ENCODE measurements at regions not wholly inside any gene's neighbourhood (a gene's known extent, or its start where the extent isn't known, plus 50 kb on each side); places are given as distances from the start of the nearest gene placed in this dataset.

DNA sequence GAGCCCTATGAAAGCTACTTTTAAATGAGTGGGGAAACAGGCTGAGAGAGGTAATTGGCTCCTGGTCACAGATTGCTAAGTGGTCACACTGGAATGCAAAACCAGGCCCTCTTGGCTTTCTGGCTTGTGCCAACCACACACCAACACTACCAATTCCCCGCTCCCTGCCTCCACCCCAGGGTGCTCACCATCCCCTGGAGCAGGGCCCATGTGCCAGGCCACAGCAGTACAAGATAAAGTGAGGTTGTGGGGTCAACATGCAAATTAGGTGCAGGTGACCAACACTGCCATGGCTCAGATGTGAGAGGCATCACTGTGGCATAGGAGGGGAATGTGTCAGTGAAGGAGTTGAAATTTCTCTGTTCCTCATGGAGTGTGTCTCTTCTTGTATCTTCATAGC lies 312.5 kb downstream of the MYCN start:
- 100% methylated on average over 1 of the region's 1 CpG; no CpG with 5 or more reads in 9 of the 10 experiments for WGBS, 10 experiments
- Histone ChIP-seq H3K4me1 (replicated peaks in 1 of 2) (peaks cover 0 to 4% of the 10 kb centered on the region in 2 donors), H3K4me3 (no peak overlapping the region), H3K27ac (no peak overlapping the region)
- in situ Hi-C loops (cut with MboI; ENCODE audit: low pct_unique_long_range_greater_than_20kb in 2 of 9, low sequenced_read_pairs in 9 of 9, unreplicated experiment in 9 of 9): no loop called here
- no peak for ATAC-seq (replicated peaks in 6 of 8)

- Histone ChIP-seq H3K4me1 (replicated peaks in 1 of 2) (peaks cover 0 to 4% of the 10 kb centered on the region in 2 donors), H3K27ac (no peak overlapping the region), H3K4me3 (no peak overlapping the region)
- ATAC-seq (replicated peaks in 6 of 8): peak in 1 of 8 experiments; percentile 19
- in situ Hi-C loops (cut with MboI; ENCODE audit: low pct_unique_long_range_greater_than_20kb in 2 of 9, low sequenced_read_pairs in 9 of 9, unreplicated experiment in 9 of 9): no loop called here
- 41 to 100% (median 87%) methylated on average over 1 to 9 of the region's 9 CpGs; no CpG with 5 or more reads in 2 of the 10 experiments for WGBS, 10 experiments
Observed at GRCh38 chr2:16252251-16252650, 311.9 kb downstream of the MYCN start.

- no peak overlapping the region for H3K4me3 ChIP-seq
- 5 to 100% (median 67%) methylated on average over 1 to 6 of the region's 8 CpGs; no CpG with 5 or more reads in 3 of the 10 experiments for WGBS, 10 experiments
Observed at GRCh38 chr2:16251511-16252225, 311.3 kb downstream of the MYCN start.

DNA sequence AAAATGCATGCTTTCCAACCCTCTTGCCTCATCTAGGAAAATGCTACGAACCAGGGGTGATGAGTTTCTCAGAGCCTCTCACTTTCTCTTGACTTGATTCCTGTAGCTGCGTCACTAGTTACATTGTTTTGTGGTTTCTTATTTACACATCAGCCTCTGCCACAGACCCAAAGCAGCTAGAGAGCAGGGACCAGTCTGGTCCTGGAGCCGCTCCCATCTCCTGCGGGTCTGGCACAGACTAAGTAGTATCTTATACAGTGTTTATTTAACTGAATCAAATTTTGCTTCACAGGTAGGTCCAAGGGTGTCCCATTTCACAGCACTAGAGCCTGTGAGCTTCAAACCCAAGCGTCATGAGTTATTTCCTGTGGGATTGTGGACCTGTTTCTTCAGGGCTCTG lies 310.5 kb downstream of the MYCN start:
- WGBS, 10 experiments: 0 to 100% (median 92%) methylated on average over 1 to 4 of the region's 5 CpGs; no CpG with 5 or more reads in 2 of the 10 experiments
- in situ Hi-C loops (cut with MboI; ENCODE audit: low pct_unique_long_range_greater_than_20kb in 2 of 9, low sequenced_read_pairs in 9 of 9, unreplicated experiment in 9 of 9): no loop called here

More at GRCh38 chr2:16251511-16252225, 311.3 kb downstream of the MYCN start:
- in situ Hi-C loops (cut with MboI; ENCODE audit: low pct_unique_long_range_greater_than_20kb in 2 of 9, low sequenced_read_pairs in 9 of 9, unreplicated experiment in 9 of 9): no loop called here
- Histone ChIP-seq H3K27ac (no peak overlapping the region), H3K4me1 (replicated peaks in 1 of 2) (peaks cover 0 to 4% of the 10 kb centered on the region in 2 donors)
- ATAC-seq (replicated peaks in 6 of 8): peak in 1 of 8 experiments; percentile 88

GRCh38 chr2:16250466-16250865 lies 310.1 kb downstream of the MYCN start:
- H3K27ac ChIP-seq: no peak overlapping the region
- WGBS, 10 experiments: 25 to 100% (median 90%) methylated on average over 1 to 6 of the region's 8 CpGs; no CpG with 5 or more reads in 1 of the 10 experiments
- H3K4me3 ChIP-seq: no peak overlapping the region
- in situ Hi-C loops (cut with MboI; ENCODE audit: low pct_unique_long_range_greater_than_20kb in 2 of 9, low sequenced_read_pairs in 9 of 9, unreplicated experiment in 9 of 9): no loop called here
- ATAC-seq (replicated peaks in 6 of 8): no peak
- peaks cover 0 to 4% of the 10 kb centered on the region in 2 donors for H3K4me1 ChIP-seq (replicated peaks in 1 of 2)

More for the DNA sequence above, 310.5 kb downstream of the MYCN start:
- no peak for ATAC-seq (replicated peaks in 6 of 8)
- Histone ChIP-seq H3K4me1 (replicated peaks in 1 of 2) (peaks cover 0 to 4% of the 10 kb centered on the region in 2 donors), H3K27ac (no peak overlapping the region), H3K4me3 (no peak overlapping the region)

GRCh38 chr2:16250056-16250425 lies 309.7 kb downstream of the MYCN start:
- in situ Hi-C loops (cut with MboI; ENCODE audit: low pct_unique_long_range_greater_than_20kb in 2 of 9, low sequenced_read_pairs in 9 of 9, unreplicated experiment in 9 of 9): no loop called here
- Histone ChIP-seq H3K4me1 (replicated peaks in 1 of 2) (peaks cover 0 to 4% of the 10 kb centered on the region in 2 donors), H3K27ac (no peak overlapping the region), H3K4me3 (no peak overlapping the region)
- no peak for ATAC-seq (replicated peaks in 6 of 8)
- 80% methylated on average over 1 of the region's 1 CpG; no CpG with 5 or more reads in 9 of the 10 experiments for WGBS, 10 experiments

- in situ Hi-C loops (cut with MboI; ENCODE audit: low pct_unique_long_range_greater_than_20kb in 2 of 9, low sequenced_read_pairs in 9 of 9, unreplicated experiment in 9 of 9): no loop called here
- WGBS, 10 experiments: 16 to 78% (median 48%) methylated on average over 1 to 12 of the region's 22 CpGs; no CpG with 5 or more reads in 4 of the 10 experiments
- no peak for ATAC-seq (replicated peaks in 6 of 8)
- no peak overlapping the region for H3K27ac ChIP-seq
- no peak overlapping the region for H3K4me3 ChIP-seq
- H3K4me1 ChIP-seq (replicated peaks in 1 of 2): peaks cover 0 to 4% of the 10 kb centered on the region in 2 donors
Observed at GRCh38 chr2:16249246-16250055, 309.1 kb downstream of the MYCN start.

GRCh38 chr2:16248571-16249105 lies 308.3 kb downstream of the MYCN start:
- Histone ChIP-seq H3K4me1 (replicated peaks in 1 of 2) (peaks cover 0 to 4% of the 10 kb centered on the region in 2 donors), H3K27ac (no peak overlapping the region), H3K4me3 (no peak overlapping the region)
- in situ Hi-C loops (cut with MboI; ENCODE audit: low pct_unique_long_range_greater_than_20kb in 2 of 9, low sequenced_read_pairs in 9 of 9, unreplicated experiment in 9 of 9): no loop called here
- no peak for ATAC-seq (replicated peaks in 6 of 8)
- 0 to 100% (median 86%) methylated on average over 1 to 4 of the region's 5 CpGs; no CpG with 5 or more reads in 1 of the 10 experiments for WGBS, 10 experiments

- H3K27ac ChIP-seq: no peak overlapping the region
- peaks cover 0 to 4% of the 10 kb centered on the region in 2 donors for H3K4me1 ChIP-seq (replicated peaks in 1 of 2)
- ATAC-seq (replicated peaks in 6 of 8): no peak
- H3K4me3 ChIP-seq: no peak overlapping the region
- in situ Hi-C loops (cut with MboI; ENCODE audit: low pct_unique_long_range_greater_than_20kb in 2 of 9, low sequenced_read_pairs in 9 of 9, unreplicated experiment in 9 of 9): no loop called here
- 0 to 100% (median 80%) methylated on average over 1 to 4 of the region's 5 CpGs; no CpG with 5 or more reads in 5 of the 10 experiments for WGBS, 10 experiments
Observed at GRCh38 chr2:16247326-16248122, 307.2 kb downstream of the MYCN start.

GRCh38 chr2:16246911-16247310 lies 306.6 kb downstream of the MYCN start:
- ATAC-seq (replicated peaks in 6 of 8): no peak
- H3K4me1 ChIP-seq (replicated peaks in 1 of 2): peaks cover 0 to 3% of the 10 kb centered on the region in 2 donors
- in situ Hi-C loops (cut with MboI; ENCODE audit: low pct_unique_long_range_greater_than_20kb in 2 of 9, low sequenced_read_pairs in 9 of 9, unreplicated experiment in 9 of 9): no loop called here
- H3K4me3 ChIP-seq: no peak overlapping the region
- WGBS, 10 experiments: 54 to 97% (median 87%) methylated on average over 3 to 6 of the region's 7 CpGs; no CpG with 5 or more reads in 5 of the 10 experiments
- H3K27ac ChIP-seq: no peak overlapping the region

DNA sequence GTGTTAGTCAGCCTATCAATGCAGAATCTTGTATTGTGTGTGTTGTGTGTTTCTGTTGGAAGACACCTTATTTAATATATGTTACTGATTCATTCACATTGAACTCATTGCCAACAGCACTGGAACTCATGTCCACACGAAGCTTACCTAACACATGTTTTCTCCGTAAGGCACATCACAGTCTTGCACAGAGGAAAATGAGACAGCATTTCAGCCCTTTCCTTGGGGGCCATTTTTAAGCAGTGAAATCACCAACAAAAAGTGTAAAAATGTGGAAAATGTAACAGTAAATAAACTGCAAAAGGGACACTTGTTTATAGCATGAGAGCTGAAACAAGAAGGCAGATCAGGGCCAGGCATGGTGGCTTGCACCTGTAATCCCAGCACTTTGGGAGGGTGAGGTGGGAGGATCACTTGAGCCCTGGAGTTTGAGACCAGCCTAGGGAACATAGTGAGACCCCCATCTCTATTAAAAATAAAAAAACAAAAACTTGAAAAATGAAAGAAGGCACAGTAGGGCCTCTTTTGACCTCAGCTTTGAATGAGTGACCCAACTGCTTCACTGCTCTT lies 306.0 kb downstream of the MYCN start:
- ATAC-seq (replicated peaks in 6 of 8): no peak
- in situ Hi-C loops (cut with MboI; ENCODE audit: low pct_unique_long_range_greater_than_20kb in 2 of 9, low sequenced_read_pairs in 9 of 9, unreplicated experiment in 9 of 9): no loop called here
- H3K4me3 ChIP-seq: no peak overlapping the region
- H3K4me1 ChIP-seq (replicated peaks in 1 of 2): no peaks in the 10 kb centered on the region
- WGBS, 10 experiments: 0 to 100% (median 86%) methylated on average over 1 to 2 of the region's 2 CpGs; no CpG with 5 or more reads in 1 of the 10 experiments
- H3K27ac ChIP-seq: no peak overlapping the region

DNA sequence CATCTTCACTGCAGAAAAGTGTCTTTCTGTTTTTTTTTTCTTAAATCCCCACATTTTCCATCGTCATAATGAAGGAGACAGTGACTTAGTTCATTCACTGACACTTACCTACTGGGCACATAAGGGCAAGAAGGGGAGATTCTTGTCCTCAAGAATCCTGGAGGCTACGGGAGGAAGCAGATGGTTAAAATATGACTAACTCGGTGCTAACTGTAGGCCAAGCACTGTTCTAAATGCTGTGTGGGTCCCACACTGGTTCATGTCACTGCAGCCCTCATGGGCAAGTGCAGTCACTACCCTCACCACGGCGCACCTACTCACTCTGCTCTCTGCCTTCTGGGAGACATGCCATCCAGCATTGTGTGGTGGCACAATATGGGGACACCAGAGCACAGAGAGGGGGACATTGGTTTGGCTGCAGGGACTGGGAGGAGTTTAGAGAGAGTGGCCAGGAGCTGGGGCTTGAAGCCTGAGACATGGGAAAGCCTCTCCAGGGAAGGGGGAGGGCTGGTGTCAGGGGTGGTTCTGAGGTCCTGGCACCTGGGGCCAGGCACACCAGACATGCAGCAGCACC lies 305.2 kb downstream of the MYCN start:
- no peak for ATAC-seq (replicated peaks in 6 of 8)
- in situ Hi-C loops (cut with MboI; ENCODE audit: low pct_unique_long_range_greater_than_20kb in 2 of 9, low sequenced_read_pairs in 9 of 9, unreplicated experiment in 9 of 9): no loop called here
- H3K27ac ChIP-seq: no peak overlapping the region
- no peak overlapping the region for H3K4me3 ChIP-seq
- H3K4me1 ChIP-seq (replicated peaks in 1 of 2): no peaks in the 10 kb centered on the region
- WGBS, 10 experiments: 10 to 90% (median 79%) methylated on average over 1 to 5 of the region's 5 CpGs; no CpG with 5 or more reads in 2 of the 10 experiments

All from motor neuron (in vitro differentiated cells).